Rectal smooth muscle tissue (tissue), 1 donor: ENCODE measurements at regions not wholly inside any gene's neighbourhood (a gene's known extent, or its start where the extent isn't known, plus 50 kb on each side); places are given as distances from the start of the nearest gene placed in this dataset.

Source experiments
- H3K27ac ChIP-seq: one replicate; pipeline ENCODE4 v1.7.0; 2013; ENCODE audit warnings: low read depth, low read length, inconsistent platforms
- H3K27me3 ChIP-seq: one replicate; pipeline ENCODE4 v1.7.0; 2013; ENCODE audit warnings: low read length; ENCODE audit not compliant: control insufficient read depth, insufficient read depth
- H3K36me3 ChIP-seq: one replicate; pipeline ENCODE4 v1.7.0; 2013; ENCODE audit warnings: low read length; ENCODE audit not compliant: control insufficient read depth, insufficient read depth
- H3K4me1 ChIP-seq: one replicate; pipeline ENCODE4 v1.7.0; 2013; ENCODE audit warnings: low read length; ENCODE audit not compliant: control insufficient read depth, insufficient read depth
- H3K4me3 ChIP-seq: one replicate; pipeline ENCODE4 v1.7.0; 2013; ENCODE audit warnings: low read length
- H3K9ac ChIP-seq: one replicate; pipeline ENCODE4 v1.7.0; 2013; ENCODE audit warnings: low read length

GRCh38 chr16:79726902-79727301 is 126.4 kb upstream of the MAF start:
- Histone ChIP-seq H3K27me3 (no peaks in the 10 kb centered on the region), H3K27ac (no peak overlapping the region), H3K9ac (no peak overlapping the region), H3K4me3 (no peak overlapping the region), H3K36me3 (no peaks in the 10 kb centered on the region), H3K4me1 (no peaks in the 10 kb centered on the region)

GRCh38 chr16:79725051-79725450 is 124.5 kb upstream of the MAF start:
- peaks cover 8% of the 10 kb centered on the region for H3K4me1 ChIP-seq
- H3K36me3 ChIP-seq = no peaks in the 10 kb centered on the region
- H3K27me3 ChIP-seq = no peaks in the 10 kb centered on the region
- no peak overlapping the region for H3K27ac ChIP-seq
- no peak overlapping the region for H3K9ac ChIP-seq
- no peak overlapping the region for H3K4me3 ChIP-seq

- no peak overlapping the region for H3K27ac ChIP-seq
- no peaks in the 10 kb centered on the region for H3K36me3 ChIP-seq
- H3K4me3 ChIP-seq = no peak overlapping the region
- peaks cover 8% of the 10 kb centered on the region for H3K4me1 ChIP-seq
- H3K9ac ChIP-seq = no peak overlapping the region
- H3K27me3 ChIP-seq = no peaks in the 10 kb centered on the region
These were observed 123.1 kb upstream of the MAF start for GRCh38 chr16:79723583-79724168.

GRCh38 chr16:79721270-79721669 is 120.7 kb upstream of the MAF start:
- H3K9ac ChIP-seq = no peak overlapping the region
- H3K27me3 ChIP-seq = no peaks in the 10 kb centered on the region
- no peak overlapping the region for H3K4me3 ChIP-seq
- no peaks in the 10 kb centered on the region for H3K36me3 ChIP-seq
- H3K4me1 ChIP-seq = peaks cover 8% of the 10 kb centered on the region
- H3K27ac ChIP-seq = no peak overlapping the region

- Histone ChIP-seq H3K4me1 (peaks cover 8% of the 10 kb centered on the region), H3K27me3 (no peaks in the 10 kb centered on the region)
These were observed 117.0 kb upstream of the MAF start for GRCh38 chr16:79717333-79718137.

GRCh38 chr16:79716645-79717332 is 116.3 kb upstream of the MAF start:
- peaks cover 8% of the 10 kb centered on the region for H3K4me1 ChIP-seq
- no peak overlapping the region for H3K9ac ChIP-seq
- H3K36me3 ChIP-seq = no peaks in the 10 kb centered on the region
- no peaks in the 10 kb centered on the region for H3K27me3 ChIP-seq
- no peak overlapping the region for H3K27ac ChIP-seq
- no peak overlapping the region for H3K4me3 ChIP-seq

More at GRCh38 chr16:79717333-79718137, 117.0 kb upstream of the MAF start:
- Histone ChIP-seq H3K9ac (no peak overlapping the region), H3K27ac (no peak overlapping the region), H3K36me3 (no peaks in the 10 kb centered on the region), H3K4me3 (no peak overlapping the region)

GRCh38 chr16:79715061-79715460 is 114.5 kb upstream of the MAF start:
- no peak overlapping the region for H3K27ac ChIP-seq

GRCh38 chr16:79714440-79714839 is 113.9 kb upstream of the MAF start:
- Histone ChIP-seq H3K27me3 (no peaks in the 10 kb centered on the region), H3K9ac (no peak overlapping the region), H3K36me3 (no peaks in the 10 kb centered on the region), H3K27ac (no peak overlapping the region), H3K4me3 (no peak overlapping the region), H3K4me1 (no peaks in the 10 kb centered on the region)

More at GRCh38 chr16:79715061-79715460, 114.5 kb upstream of the MAF start:
- Histone ChIP-seq H3K27me3 (no peaks in the 10 kb centered on the region), H3K36me3 (no peaks in the 10 kb centered on the region), H3K4me3 (no peak overlapping the region), H3K4me1 (no peaks in the 10 kb centered on the region), H3K9ac (no peak overlapping the region)

GRCh38 chr16:79713609-79714309 is 113.2 kb upstream of the MAF start:
- no peak overlapping the region for H3K27ac ChIP-seq
- H3K4me3 ChIP-seq = no peak overlapping the region
- H3K4me1 ChIP-seq = no peaks in the 10 kb centered on the region
- no peak overlapping the region for H3K9ac ChIP-seq
- no peaks in the 10 kb centered on the region for H3K36me3 ChIP-seq
- H3K27me3 ChIP-seq = no peaks in the 10 kb centered on the region

- Histone ChIP-seq H3K9ac (no peak overlapping the region), H3K27me3 (no peaks in the 10 kb centered on the region), H3K4me1 (no peaks in the 10 kb centered on the region), H3K27ac (no peak overlapping the region), H3K4me3 (no peak overlapping the region), H3K36me3 (no peaks in the 10 kb centered on the region)
These were observed 111.7 kb upstream of the MAF start for GRCh38 chr16:79712276-79712675.

- Histone ChIP-seq H3K27ac (no peak overlapping the region), H3K36me3 (no peaks in the 10 kb centered on the region), H3K4me3 (no peak overlapping the region), H3K4me1 (no peaks in the 10 kb centered on the region), H3K9ac (no peak overlapping the region), H3K27me3 (no peaks in the 10 kb centered on the region)
These were observed 107.3 kb upstream of the MAF start for GRCh38 chr16:79707876-79708275.

- no peaks in the 10 kb centered on the region for H3K36me3 ChIP-seq
- H3K27me3 ChIP-seq = no peaks in the 10 kb centered on the region
- no peak overlapping the region for H3K27ac ChIP-seq
- no peak overlapping the region for H3K4me3 ChIP-seq
- H3K9ac ChIP-seq = no peak overlapping the region
- H3K4me1 ChIP-seq = no peaks in the 10 kb centered on the region
These were observed 102.5 kb upstream of the MAF start for GRCh38 chr16:79703066-79703465.
